ENCODE measurements at regions not wholly inside any gene's neighbourhood (a gene's known extent, or its start where the extent isn't known, plus 50 kb on each side); places are given as distances from the start of the nearest gene placed in this dataset.

DNA sequence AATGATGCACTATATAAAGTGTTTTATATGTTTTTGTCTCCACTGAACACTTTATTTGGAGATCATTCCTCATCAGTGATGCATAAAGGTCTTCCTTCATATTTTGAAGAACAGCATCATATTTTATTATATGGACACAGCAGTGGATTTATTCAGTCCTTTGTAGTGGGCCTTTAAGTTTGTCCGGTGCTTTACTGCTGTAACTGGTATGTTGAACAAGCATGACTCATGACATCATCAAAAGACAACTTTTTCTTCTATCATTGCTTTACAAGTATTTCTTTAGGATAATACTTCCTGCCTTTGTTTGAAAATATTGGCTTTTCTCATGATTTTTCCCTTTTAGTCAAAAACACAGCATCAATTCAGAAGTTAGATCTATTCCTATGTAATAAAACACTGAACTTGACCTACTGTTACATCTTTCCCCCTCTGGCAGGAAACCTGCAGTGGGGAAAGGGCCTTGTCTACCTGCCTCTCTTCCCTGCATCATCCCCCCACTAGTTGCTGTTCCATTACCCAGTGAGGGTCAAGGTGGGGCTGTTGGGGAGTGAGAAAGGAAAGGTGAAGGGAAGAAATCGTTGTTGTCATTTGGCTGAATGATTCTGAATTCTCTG is 241.2 kb downstream of the CYP26B1 start:
- TF ChIP-seq, protein P1, sequence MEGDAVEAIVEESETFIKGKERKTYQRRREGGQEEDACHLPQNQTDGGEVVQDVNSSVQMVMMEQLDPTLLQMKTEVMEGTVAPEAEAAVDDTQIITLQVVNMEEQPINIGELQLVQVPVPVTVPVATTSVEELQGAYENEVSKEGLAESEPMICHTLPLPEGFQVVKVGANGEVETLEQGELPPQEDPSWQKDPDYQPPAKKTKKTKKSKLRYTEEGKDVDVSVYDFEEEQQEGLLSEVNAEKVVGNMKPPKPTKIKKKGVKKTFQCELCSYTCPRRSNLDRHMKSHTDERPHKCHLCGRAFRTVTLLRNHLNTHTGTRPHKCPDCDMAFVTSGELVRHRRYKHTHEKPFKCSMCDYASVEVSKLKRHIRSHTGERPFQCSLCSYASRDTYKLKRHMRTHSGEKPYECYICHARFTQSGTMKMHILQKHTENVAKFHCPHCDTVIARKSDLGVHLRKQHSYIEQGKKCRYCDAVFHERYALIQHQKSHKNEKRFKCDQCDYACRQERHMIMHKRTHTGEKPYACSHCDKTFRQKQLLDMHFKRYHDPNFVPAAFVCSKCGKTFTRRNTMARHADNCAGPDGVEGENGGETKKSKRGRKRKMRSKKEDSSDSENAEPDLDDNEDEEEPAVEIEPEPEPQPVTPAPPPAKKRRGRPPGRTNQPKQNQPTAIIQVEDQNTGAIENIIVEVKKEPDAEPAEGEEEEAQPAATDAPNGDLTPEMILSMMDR (IDR thresholded peaks at IDR 0.05; ENCODE audit: low read depth, low read length, missing control alignments): no peak
- DNase-seq (ENCODE audit: low read depth): no peak
- no peak overlapping the region for H3K4me3 ChIP-seq (ENCODE audit: low read depth, low read length)

DNA sequence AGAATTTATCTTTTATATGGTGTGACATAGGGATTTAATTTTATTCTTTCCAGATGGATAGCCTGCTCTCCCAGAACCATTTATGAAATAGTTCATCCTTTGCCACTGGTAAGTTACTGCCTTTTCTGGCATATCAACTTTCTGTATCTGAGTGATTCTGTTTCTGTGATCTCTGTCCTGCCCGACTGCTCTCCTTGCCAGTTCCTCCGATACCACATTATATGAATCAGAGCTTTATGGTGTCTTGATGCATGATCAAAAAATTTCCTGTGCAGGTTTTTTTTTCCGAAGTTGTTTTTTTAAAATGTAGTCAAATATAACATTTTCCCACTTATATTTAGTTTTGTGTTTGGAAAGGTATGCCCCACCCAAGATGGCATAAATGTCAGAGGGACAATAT is 242.5 kb downstream of the CYP26B1 start:
- TF ChIP-seq, protein P1 (IDR thresholded peaks at IDR 0.05; ENCODE audit: low read depth, low read length, missing control alignments): no peak
- no peak overlapping the region for H3K4me3 ChIP-seq (ENCODE audit: low read depth, low read length)
- DNase-seq (ENCODE audit: low read depth): no peak

DNA sequence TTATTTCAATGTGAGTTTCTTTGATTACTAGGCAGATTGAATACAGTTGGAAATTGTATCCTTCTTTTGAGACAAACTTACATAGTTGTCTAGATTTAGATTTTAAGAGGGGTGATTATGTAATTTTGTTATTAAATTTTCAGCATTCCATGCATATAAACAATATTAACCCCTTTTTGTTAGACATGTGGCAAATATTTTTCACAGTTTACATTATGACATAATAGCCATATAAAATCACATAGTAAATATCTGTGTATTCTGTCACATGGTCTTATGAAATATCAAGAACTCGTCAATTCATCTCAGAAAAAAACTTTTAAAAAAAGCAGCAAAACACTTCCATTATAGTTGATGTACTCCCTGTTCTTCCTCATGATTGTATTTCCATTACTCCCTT is 243.8 kb downstream of the CYP26B1 start:
- TF ChIP-seq, protein P1 (IDR thresholded peaks at IDR 0.05; ENCODE audit: low read depth, low read length, missing control alignments): no peak
- H3K4me3 ChIP-seq (ENCODE audit: low read depth, low read length): no peak overlapping the region
- no peak for DNase-seq (ENCODE audit: low read depth)

DNA sequence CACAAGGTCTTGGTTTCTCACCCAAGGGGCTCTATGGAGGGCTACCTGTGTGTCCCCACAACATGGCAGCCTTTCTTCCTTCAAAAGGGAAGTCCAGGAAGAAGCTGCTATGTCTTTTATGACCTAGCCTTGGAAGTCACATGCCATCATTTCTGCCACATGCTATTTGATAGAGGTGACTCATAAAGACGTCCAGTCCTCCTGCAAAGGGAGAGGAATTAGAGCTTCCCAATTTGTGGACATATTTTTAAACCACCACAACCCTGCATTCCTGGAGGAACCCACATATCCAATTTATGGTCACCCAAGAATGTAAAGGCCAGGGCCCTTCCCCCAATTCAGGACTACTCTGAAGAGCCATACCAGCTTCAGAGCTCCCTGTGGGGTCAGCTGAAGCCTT is 246.2 kb downstream of the CYP26B1 start:
- TF ChIP-seq, protein P1 (IDR thresholded peaks at IDR 0.05; ENCODE audit: low read depth, low read length, missing control alignments): no peak
- no peak for DNase-seq (ENCODE audit: low read depth)

DNA sequence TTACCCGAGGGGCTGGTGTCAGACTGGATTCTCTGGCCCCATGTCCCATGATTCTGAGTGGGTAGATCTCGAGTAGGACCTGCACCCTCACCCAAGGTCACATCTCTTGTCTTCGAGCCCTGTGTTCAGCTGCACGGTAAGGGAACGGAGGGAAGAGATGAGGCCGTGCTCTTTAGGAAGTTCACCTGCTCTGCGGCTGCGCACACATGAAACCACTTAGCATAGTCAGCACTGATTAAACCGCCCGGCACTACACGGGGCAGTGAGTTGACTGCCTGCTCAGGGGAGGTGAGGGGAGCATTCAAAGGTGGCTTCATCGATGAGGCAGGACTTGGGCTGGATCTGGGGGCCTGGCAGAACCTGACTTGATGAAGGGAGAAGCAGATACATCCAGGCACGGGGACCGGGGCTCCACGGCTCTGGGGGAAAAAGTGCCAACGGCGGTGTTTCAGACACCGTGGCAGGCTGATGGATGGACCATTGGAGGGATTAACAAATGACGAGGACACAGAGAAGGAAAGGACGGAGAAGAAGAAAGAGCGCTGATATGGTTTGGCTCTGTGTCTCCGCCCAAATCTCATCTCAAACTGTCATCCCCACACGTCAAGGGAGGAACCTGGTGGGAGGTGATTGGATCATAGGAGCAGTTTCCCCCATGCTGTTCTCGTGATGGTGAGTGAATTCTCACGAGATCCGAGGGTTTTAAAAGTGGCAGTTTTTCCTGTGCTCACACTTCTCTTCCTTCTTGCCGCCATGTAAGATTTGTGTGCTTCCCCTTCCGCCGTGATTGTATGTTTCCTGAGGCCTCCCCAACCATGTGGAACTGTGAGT is 248.6 kb downstream of the CYP26B1 start:
- TF ChIP-seq, protein P1 (IDR thresholded peaks at IDR 0.05; ENCODE audit: low read depth, low read length, missing control alignments): no peak
- no peak for DNase-seq (ENCODE audit: low read depth)
- H3K4me3 ChIP-seq (ENCODE audit: low read depth, low read length): no peak overlapping the region

More for the DNA sequence above, 246.2 kb downstream of the CYP26B1 start:
- no peak overlapping the region for H3K4me3 ChIP-seq (ENCODE audit: low read depth, low read length)

DNA sequence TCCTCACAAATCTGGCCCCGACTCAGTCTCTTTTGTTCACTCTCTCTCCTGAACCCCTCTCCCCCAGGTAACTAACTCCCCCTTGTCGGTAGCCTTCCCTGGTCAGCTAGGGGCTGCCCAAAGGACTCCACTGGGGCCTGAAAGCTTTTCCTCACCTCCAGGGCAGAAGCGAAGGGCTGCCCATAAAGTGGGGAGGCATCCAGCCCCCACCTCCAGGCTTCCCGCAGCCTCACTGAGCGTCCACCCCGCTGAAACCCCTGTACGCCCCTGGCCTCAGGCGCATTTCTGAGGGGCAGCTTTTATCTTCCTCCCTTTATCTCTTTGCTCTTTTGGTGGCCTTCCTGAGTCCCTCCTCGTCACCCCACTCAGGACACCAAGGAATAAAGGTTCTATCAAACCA is 249.3 kb downstream of the CYP26B1 start:
- DNase-seq (ENCODE audit: low read depth): no peak
- TF ChIP-seq, protein P1 (IDR thresholded peaks at IDR 0.05; ENCODE audit: low read depth, low read length, missing control alignments): no peak
- H3K4me3 ChIP-seq (ENCODE audit: low read depth, low read length): no peak overlapping the region
